ENCODE measurements at regions not wholly inside any gene's neighbourhood (a gene's known extent, or its start where the extent isn't known, plus 50 kb on each side); places are given as distances from the start of the nearest gene placed in this dataset.

DNA sequence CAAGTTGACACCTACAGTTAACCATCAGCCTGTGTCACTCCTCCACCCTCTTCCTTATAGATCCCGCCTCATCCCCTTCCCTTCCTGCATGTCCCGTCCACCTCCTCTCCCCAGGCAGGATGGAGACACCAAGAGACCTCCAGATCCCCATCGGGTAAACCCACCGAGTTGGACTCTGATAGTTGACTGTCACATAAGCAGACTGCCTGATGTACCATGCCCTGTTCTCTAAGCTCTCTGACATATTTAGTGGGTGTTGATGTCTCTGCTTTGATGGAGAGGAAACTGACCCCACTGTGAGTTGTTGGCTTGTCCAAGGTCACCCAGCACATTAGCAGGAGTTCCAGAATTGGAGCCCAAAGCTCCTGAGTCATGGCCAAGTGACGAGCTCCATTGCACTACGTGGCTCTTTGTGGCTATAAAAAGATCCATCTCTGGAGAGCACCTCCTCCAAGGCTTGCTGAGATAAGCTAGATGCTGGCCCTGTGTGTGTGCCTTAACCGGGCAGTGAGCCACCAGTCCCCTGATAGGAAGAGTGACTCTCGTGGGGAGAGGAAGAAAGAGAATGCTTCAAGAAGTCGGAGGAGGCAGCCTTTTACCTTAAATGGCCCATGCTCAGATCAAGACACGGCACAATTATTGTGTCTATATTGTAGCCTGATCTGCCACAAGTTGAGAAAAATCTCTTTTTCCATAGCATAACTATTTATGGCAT, 236.0 kb upstream of the ECI2 start:
- Histone ChIP-seq H3K36me3 (ENCODE audit: insufficient read depth, low read length) (no peaks in the 10 kb centered on the region), H3K27ac (ENCODE audit: low read length) (no peak overlapping the region), H3K27me3 (ENCODE audit: insufficient read depth, low read depth, low read length) (no peaks in the 10 kb centered on the region), H2AFZ (ENCODE audit: low read depth, low read length) (no peak overlapping the region), H3K4me2 (ENCODE audit: low read length) (no peak overlapping the region), H3K9ac (ENCODE audit: low read length) (no peak overlapping the region), H3K79me2 (replicated peaks; ENCODE audit: insufficient read depth, low read length) (no peaks in the 10 kb centered on the region), H3K9me2 (ENCODE audit: insufficient read depth, low read length) (no peaks in the 10 kb centered on the region), H3K4me3 (ENCODE audit: low read length) (no peak overlapping the region), H4K20me1 (ENCODE audit: insufficient read depth) (no peaks in the 10 kb centered on the region), H3F3A (ENCODE audit: insufficient read depth, low read length, poor library complexity, severe bottlenecking) (no peaks in the 10 kb centered on the region), H3K9me3 (ENCODE audit: low read length) (no peaks in the 10 kb centered on the region)
- TF ChIP-seq TAF1 (IDR thresholded peaks at IDR 0.05; ENCODE audit: low read depth): no peak
- no peak for TF ChIP-seq EZH2 (IDR thresholded peaks at IDR 0.05; ENCODE audit: borderline replicate concordance, insufficient read depth, low read length, poor library complexity, severe bottlenecking)
- TF ChIP-seq EP300 (conservative IDR thresholded peaks at IDR 0.05; ENCODE audit: poor library complexity, severe bottlenecking): no peak
- TF ChIP-seq POLR2AphosphoS5 (IDR thresholded peaks at IDR 0.05): no peak
- no peak for TF ChIP-seq REST (IDR thresholded peaks at IDR 0.05; ENCODE audit: borderline replicate concordance)
- TF ChIP-seq RAD21 (conservative IDR thresholded peaks at IDR 0.05): no peak
- no peak for TF ChIP-seq SMC3 (conservative IDR thresholded peaks at IDR 0.05; ENCODE audit: poor library complexity)
- TF ChIP-seq CTCF (IDR thresholded peaks at IDR 0.05; ENCODE audit: poor library complexity, severe bottlenecking): no peak
- no peak for TF ChIP-seq MXI1 (conservative IDR thresholded peaks at IDR 0.05; ENCODE audit: poor library complexity, severe bottlenecking)

GRCh38 chr6:4370066-4370465, 234.7 kb upstream of the ECI2 start:
- H3K9ac ChIP-seq (ENCODE audit: low read length): no peak overlapping the region
- H2AFZ ChIP-seq (ENCODE audit: low read depth, low read length): no peak overlapping the region
- no peak overlapping the region for H3K27ac ChIP-seq (ENCODE audit: low read length)
- H3F3A ChIP-seq (ENCODE audit: insufficient read depth, low read length, poor library complexity, severe bottlenecking): no peaks in the 10 kb centered on the region
- H3K27me3 ChIP-seq (ENCODE audit: insufficient read depth, low read depth, low read length): no peaks in the 10 kb centered on the region
- no peaks in the 10 kb centered on the region for H3K9me2 ChIP-seq (ENCODE audit: insufficient read depth, low read length)
- no peaks in the 10 kb centered on the region for H4K20me1 ChIP-seq (ENCODE audit: insufficient read depth)
- H3K36me3 ChIP-seq (ENCODE audit: insufficient read depth, low read length): no peaks in the 10 kb centered on the region
- H3K4me3 ChIP-seq (ENCODE audit: low read length): no peak overlapping the region
- H3K9me3 ChIP-seq (ENCODE audit: low read length): no peaks in the 10 kb centered on the region
- no peak for TF ChIP-seq POLR2AphosphoS5 (IDR thresholded peaks at IDR 0.05)
- no peak for TF ChIP-seq CTCF (IDR thresholded peaks at IDR 0.05; ENCODE audit: poor library complexity, severe bottlenecking)
- TF ChIP-seq EP300 (conservative IDR thresholded peaks at IDR 0.05; ENCODE audit: poor library complexity, severe bottlenecking): no peak
- no peak for TF ChIP-seq TAF1 (IDR thresholded peaks at IDR 0.05; ENCODE audit: low read depth)
- TF ChIP-seq RAD21 (conservative IDR thresholded peaks at IDR 0.05): no peak
- no peak for TF ChIP-seq MXI1 (conservative IDR thresholded peaks at IDR 0.05; ENCODE audit: poor library complexity, severe bottlenecking)
- TF ChIP-seq EZH2 (IDR thresholded peaks at IDR 0.05; ENCODE audit: borderline replicate concordance, insufficient read depth, low read length, poor library complexity, severe bottlenecking): no peak
- no peak for TF ChIP-seq REST (IDR thresholded peaks at IDR 0.05; ENCODE audit: borderline replicate concordance)
- TF ChIP-seq SMC3 (conservative IDR thresholded peaks at IDR 0.05; ENCODE audit: poor library complexity): no peak
- H3K4me2 ChIP-seq (ENCODE audit: low read length): no peak overlapping the region
- H3K79me2 ChIP-seq (replicated peaks; ENCODE audit: insufficient read depth, low read length): no peaks in the 10 kb centered on the region
